Right atrium auricular region (tissue), 2 donors: ENCODE measurements at regions not wholly inside any gene's neighbourhood (a gene's known extent, or its start where the extent isn't known, plus 50 kb on each side); places are given as distances from the start of the nearest gene placed in this dataset.

Experiments used
- DNase-seq: peaks from one replicate; pipeline ENCODE4 v3.0.0-alpha.2; 2019; ENCODE audit warnings: low spot score
- H3K27ac ChIP-seq, 2 donors: fragments of 200-600 bp; sonication (generic); 1 replicate in 1 of 2; 2 replicates in 1 of 2; pipeline ENCODE4 v1.5.1; 2016 to 2019
- H3K27me3 ChIP-seq, 2 donors: fragments of 200-600 bp; sonication (generic); one replicate each; pipeline versions ENCODE4 v1.5.1 to v1.6.0; 2017 to 2019
- H3K36me3 ChIP-seq: fragments of 200-600 bp; sonication (generic); one replicate; pipeline ENCODE4 v1.5.1; 2016
- H3K4me1 ChIP-seq, 2 donors: fragments of 200-600 bp; sonication (generic); one replicate each; pipeline versions ENCODE4 v1.5.1 to v1.6.0; 2017 to 2019
- H3K4me3 ChIP-seq, 2 donors: fragments of 200-600 bp; sonication (generic); 1 replicate in 1 of 2; 2 replicates in 1 of 2; pipeline ENCODE4 v1.5.1; 2017 to 2019; ENCODE audit warnings: mild to moderate bottlenecking in 1 of 2, moderate library complexity in 1 of 2
- H3K9me3 ChIP-seq, 2 donors: fragments of 200-600 bp; sonication (generic); one replicate each; pipeline ENCODE4 v1.5.1; 2019
- TF ChIP-seq, protein P1 (sequence below), 2 donors: fragments of 200-600 bp; sonication (generic); IDR thresholded peaks; one replicate each; pipeline ENCODE4 v1.5.1; 2019; ENCODE audit warnings: antibody characterized with exemption in 2 of 2

DNA sequence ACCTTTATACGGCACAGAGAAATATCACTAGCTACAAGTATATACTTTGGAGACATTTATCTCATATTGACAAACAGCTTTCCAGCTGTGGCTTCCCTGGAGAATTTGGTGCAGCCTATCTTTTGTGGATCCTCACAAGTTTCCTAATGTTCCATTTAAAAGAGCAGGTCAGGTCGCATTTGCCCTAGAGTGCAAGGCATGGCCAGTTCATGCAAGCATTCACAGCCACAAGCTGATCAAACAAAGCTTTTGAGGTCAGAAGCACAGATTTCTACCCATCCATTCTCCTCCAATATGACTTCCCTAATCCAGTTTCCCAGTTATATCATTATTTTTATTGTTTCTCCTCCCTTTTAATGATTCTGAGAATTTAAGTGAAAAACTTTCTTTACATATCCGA lies 1008.4 kb upstream of the AGA start:
- no peak for DNase-seq
- no peaks in the 10 kb centered on the region for H3K9me3 ChIP-seq
- no peak overlapping the region for H3K27ac ChIP-seq
- no peaks in the 10 kb centered on the region for H3K4me1 ChIP-seq
- H3K36me3 ChIP-seq = no peaks in the 10 kb centered on the region
- TF ChIP-seq, protein P1, sequence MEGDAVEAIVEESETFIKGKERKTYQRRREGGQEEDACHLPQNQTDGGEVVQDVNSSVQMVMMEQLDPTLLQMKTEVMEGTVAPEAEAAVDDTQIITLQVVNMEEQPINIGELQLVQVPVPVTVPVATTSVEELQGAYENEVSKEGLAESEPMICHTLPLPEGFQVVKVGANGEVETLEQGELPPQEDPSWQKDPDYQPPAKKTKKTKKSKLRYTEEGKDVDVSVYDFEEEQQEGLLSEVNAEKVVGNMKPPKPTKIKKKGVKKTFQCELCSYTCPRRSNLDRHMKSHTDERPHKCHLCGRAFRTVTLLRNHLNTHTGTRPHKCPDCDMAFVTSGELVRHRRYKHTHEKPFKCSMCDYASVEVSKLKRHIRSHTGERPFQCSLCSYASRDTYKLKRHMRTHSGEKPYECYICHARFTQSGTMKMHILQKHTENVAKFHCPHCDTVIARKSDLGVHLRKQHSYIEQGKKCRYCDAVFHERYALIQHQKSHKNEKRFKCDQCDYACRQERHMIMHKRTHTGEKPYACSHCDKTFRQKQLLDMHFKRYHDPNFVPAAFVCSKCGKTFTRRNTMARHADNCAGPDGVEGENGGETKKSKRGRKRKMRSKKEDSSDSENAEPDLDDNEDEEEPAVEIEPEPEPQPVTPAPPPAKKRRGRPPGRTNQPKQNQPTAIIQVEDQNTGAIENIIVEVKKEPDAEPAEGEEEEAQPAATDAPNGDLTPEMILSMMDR (IDR thresholded peaks at IDR 0.05) = no peak
- no peaks in the 10 kb centered on the region for H3K27me3 ChIP-seq
- H3K4me3 ChIP-seq = no peak overlapping the region

- no peak overlapping the region for H3K27ac ChIP-seq
- H3K4me1 ChIP-seq = no peaks in the 10 kb centered on the region
- no peaks in the 10 kb centered on the region for H3K9me3 ChIP-seq
- TF ChIP-seq, protein P1 (IDR thresholded peaks at IDR 0.05) = no peak
- H3K27me3 ChIP-seq = no peaks in the 10 kb centered on the region
- no peak for DNase-seq
- H3K36me3 ChIP-seq = no peaks in the 10 kb centered on the region
- H3K4me3 ChIP-seq = no peak overlapping the region
These were observed 1010.8 kb upstream of the AGA start for GRCh38 chr4:178453057-178453456.

DNA sequence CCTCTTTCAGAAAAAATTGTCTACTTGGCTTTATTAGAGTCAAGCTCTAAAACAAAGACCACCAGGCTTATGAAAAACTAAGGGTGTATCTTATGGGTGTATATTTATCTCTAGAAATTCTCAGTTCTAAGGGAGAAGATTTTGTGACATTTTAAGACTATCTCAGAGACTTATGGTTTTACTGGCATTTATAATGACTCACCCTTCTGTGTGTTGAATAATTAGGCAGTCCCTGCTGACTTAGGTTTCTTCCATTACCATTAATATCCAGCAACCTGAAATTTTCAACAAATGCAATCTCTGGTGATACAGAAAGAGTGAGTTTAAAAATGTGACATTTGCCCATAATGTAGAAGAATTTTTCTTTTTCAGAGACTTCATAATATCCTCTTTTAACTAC lies 1015.0 kb upstream of the AGA start:
- Histone ChIP-seq H3K27ac (no peak overlapping the region), H3K27me3 (no peaks in the 10 kb centered on the region), H3K4me3 (no peak overlapping the region), H3K9me3 (no peaks in the 10 kb centered on the region), H3K4me1 (no peaks in the 10 kb centered on the region), H3K36me3 (no peaks in the 10 kb centered on the region)
- no peak for DNase-seq
- TF ChIP-seq, protein P1 (IDR thresholded peaks at IDR 0.05) = no peak

GRCh38 chr4:178462710-178463109 lies 1020.5 kb upstream of the AGA start:
- H3K4me1 ChIP-seq = no peaks in the 10 kb centered on the region
- no peak for DNase-seq

DNA sequence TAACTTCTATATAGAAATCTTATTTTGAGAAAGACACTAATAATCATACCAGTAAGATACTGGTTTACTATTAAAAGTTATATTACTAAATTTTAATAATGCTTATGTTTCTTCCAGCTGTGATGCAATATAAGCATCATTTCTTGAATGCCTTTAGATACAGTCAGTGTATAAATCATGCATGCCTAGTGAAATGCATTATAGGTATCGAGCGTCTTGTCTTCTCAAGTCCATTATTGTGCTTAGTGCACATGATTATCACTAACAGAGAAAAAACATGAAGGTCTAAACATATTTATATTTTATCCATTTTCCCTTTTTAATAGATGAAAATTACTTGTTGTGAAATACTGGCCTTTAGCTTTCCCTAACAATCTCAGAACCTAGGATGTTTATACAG lies 1021.5 kb upstream of the AGA start:
- H3K36me3 ChIP-seq = no peaks in the 10 kb centered on the region
- no peaks in the 10 kb centered on the region for H3K27me3 ChIP-seq
- TF ChIP-seq, protein P1 (IDR thresholded peaks at IDR 0.05) = no peak
- no peak overlapping the region for H3K4me3 ChIP-seq
- H3K9me3 ChIP-seq = no peaks in the 10 kb centered on the region
- DNase-seq = no peak
- H3K27ac ChIP-seq = no peak overlapping the region
- no peaks in the 10 kb centered on the region for H3K4me1 ChIP-seq

More at GRCh38 chr4:178462710-178463109, 1020.5 kb upstream of the AGA start:
- no peaks in the 10 kb centered on the region for H3K27me3 ChIP-seq
- no peak overlapping the region for H3K4me3 ChIP-seq
- TF ChIP-seq, protein P1 (IDR thresholded peaks at IDR 0.05) = no peak
- no peak overlapping the region for H3K27ac ChIP-seq
- H3K36me3 ChIP-seq = no peaks in the 10 kb centered on the region
- H3K9me3 ChIP-seq = no peaks in the 10 kb centered on the region

DNA sequence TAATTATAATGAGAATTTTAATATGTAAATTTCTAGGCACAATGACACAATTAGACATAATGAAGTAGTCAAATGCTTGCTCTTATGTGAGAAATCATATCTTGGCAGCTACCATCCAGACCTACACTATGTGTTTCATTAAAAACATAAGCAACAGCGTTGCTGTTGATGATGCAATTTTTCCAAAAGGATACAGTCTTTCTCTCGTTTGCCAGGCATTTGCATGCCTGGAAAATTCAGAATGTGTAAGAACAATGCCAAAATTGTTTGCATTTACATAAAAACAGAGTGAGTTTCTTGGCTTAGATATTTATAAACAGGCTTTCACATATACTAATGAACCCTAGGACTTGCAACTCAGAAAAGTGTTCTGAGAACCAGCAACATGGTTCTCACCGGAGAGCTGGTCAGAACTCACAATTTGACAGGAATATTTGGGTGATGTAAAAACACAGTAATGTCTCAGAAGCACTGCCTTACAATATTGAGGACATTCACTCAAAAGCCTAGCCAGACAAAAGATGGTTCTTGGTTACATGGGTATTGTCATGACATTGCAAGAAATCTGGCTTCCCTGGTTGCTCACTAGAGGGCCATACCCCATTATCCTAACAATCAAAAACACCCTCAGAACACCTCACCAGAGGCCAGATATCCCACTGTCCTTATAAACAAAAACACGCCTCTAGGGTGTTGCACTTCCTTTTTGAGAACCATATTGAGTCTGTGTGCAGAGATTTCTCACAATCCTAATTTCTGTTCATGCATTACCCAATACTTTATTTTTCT lies 1029.0 kb upstream of the AGA start:
- no peak overlapping the region for H3K4me3 ChIP-seq
- no peak overlapping the region for H3K27ac ChIP-seq
- DNase-seq = no peak
- TF ChIP-seq, protein P1 (IDR thresholded peaks at IDR 0.05) = no peak
- no peaks in the 10 kb centered on the region for H3K9me3 ChIP-seq
- H3K27me3 ChIP-seq = no peaks in the 10 kb centered on the region
- no peaks in the 10 kb centered on the region for H3K4me1 ChIP-seq
- no peaks in the 10 kb centered on the region for H3K36me3 ChIP-seq
